Esophagus squamous epithelium (tissue), 4 donors: ENCODE measurements at regions not wholly inside any gene's neighbourhood (a gene's known extent, or its start where the extent isn't known, plus 50 kb on each side); places are given as distances from the start of the nearest gene placed in this dataset.

Experiments
- CTCF ChIP-seq, 6 experiments: fragments of 450-650 bp in 4 of 6; fragments of 200-600 bp in 2 of 6; sonication (generic) in 2 of 6; IDR thresholded peaks; one replicate each; pipeline ENCODE4 v1.5.1; 2016 to 2019; ENCODE audit warnings: antibody characterized with exemption in 6 of 6, mild to moderate bottlenecking in 4 of 6, moderate library complexity in 4 of 6
- POLR2A ChIP-seq, 4 donors: fragments of 450-650 bp; IDR thresholded peaks; one replicate each; pipeline ENCODE4 v1.6.1; 2017; ENCODE audit warnings: antibody characterized with exemption in 4 of 4, mild to moderate bottlenecking in 4 of 4, moderate library complexity in 3 of 4

GRCh38 chr4:108446556-108446955, 173.8 kb upstream of the RPL34 start:
- TF ChIP-seq CTCF (IDR thresholded peaks at IDR 0.05): no peak
- no peak for TF ChIP-seq POLR2A (IDR thresholded peaks at IDR 0.05)
